ENCODE measurements at regions not wholly inside any gene's neighbourhood (a gene's known extent, or its start where the extent isn't known, plus 50 kb on each side); places are given as distances from the start of the nearest gene placed in this dataset.

- H3K4me1 ChIP-seq (ENCODE audit: control insufficient read depth, insufficient read depth, low read length), result no peaks in the 10 kb centered on the region
- H3K4me3 ChIP-seq (ENCODE audit: low read depth, low read length), result no peak overlapping the region
- H3K9me3 ChIP-seq (ENCODE audit: control insufficient read depth, insufficient read depth, low read length), result no peaks in the 10 kb centered on the region
- H3K9ac ChIP-seq (ENCODE audit: low read depth, low read length), result no peak overlapping the region
- no peaks in the 10 kb centered on the region for H3K36me3 ChIP-seq (ENCODE audit: control insufficient read depth, insufficient read depth, low read length)
- H3K27ac ChIP-seq (ENCODE audit: low read depth, low read length), result no peak overlapping the region
- no peaks in the 10 kb centered on the region for H3K27me3 ChIP-seq (ENCODE audit: control insufficient read depth, insufficient read depth, low read length)
These were observed 614.4 kb upstream of the PCDH9 start for GRCh38 chr13:67844574-67844973.

GRCh38 chr13:67841071-67841470 lies 610.9 kb upstream of the PCDH9 start:
- Histone ChIP-seq H3K36me3 (ENCODE audit: control insufficient read depth, insufficient read depth, low read length) (no peaks in the 10 kb centered on the region), H3K9ac (ENCODE audit: low read depth, low read length) (no peak overlapping the region), H3K4me3 (ENCODE audit: low read depth, low read length) (no peak overlapping the region), H3K9me3 (ENCODE audit: control insufficient read depth, insufficient read depth, low read length) (no peaks in the 10 kb centered on the region), H3K4me1 (ENCODE audit: control insufficient read depth, insufficient read depth, low read length) (no peaks in the 10 kb centered on the region), H3K27ac (ENCODE audit: low read depth, low read length) (no peak overlapping the region), H3K27me3 (ENCODE audit: control insufficient read depth, insufficient read depth, low read length) (no peaks in the 10 kb centered on the region)

- Histone ChIP-seq H3K27ac (ENCODE audit: low read depth, low read length) (no peak overlapping the region), H3K9ac (ENCODE audit: low read depth, low read length) (no peak overlapping the region), H3K36me3 (ENCODE audit: control insufficient read depth, insufficient read depth, low read length) (no peaks in the 10 kb centered on the region), H3K27me3 (ENCODE audit: control insufficient read depth, insufficient read depth, low read length) (no peaks in the 10 kb centered on the region), H3K4me1 (ENCODE audit: control insufficient read depth, insufficient read depth, low read length) (no peaks in the 10 kb centered on the region), H3K9me3 (ENCODE audit: control insufficient read depth, insufficient read depth, low read length) (no peaks in the 10 kb centered on the region), H3K4me3 (ENCODE audit: low read depth, low read length) (no peak overlapping the region)
These were observed 603.4 kb upstream of the PCDH9 start for GRCh38 chr13:67833564-67833963.

- Histone ChIP-seq H3K4me3 (ENCODE audit: low read depth, low read length) (no peak overlapping the region), H3K27me3 (ENCODE audit: control insufficient read depth, insufficient read depth, low read length) (no peaks in the 10 kb centered on the region), H3K9ac (ENCODE audit: low read depth, low read length) (no peak overlapping the region), H3K9me3 (ENCODE audit: control insufficient read depth, insufficient read depth, low read length) (no peaks in the 10 kb centered on the region), H3K36me3 (ENCODE audit: control insufficient read depth, insufficient read depth, low read length) (no peaks in the 10 kb centered on the region), H3K4me1 (ENCODE audit: control insufficient read depth, insufficient read depth, low read length) (no peaks in the 10 kb centered on the region; the same call in 1 of the 2 replicates), H3K27ac (ENCODE audit: low read depth, low read length) (no peak overlapping the region)
These were observed 599.5 kb upstream of the PCDH9 start for GRCh38 chr13:67829641-67830040.

GRCh38 chr13:67827992-67828391 lies 597.9 kb upstream of the PCDH9 start:
- H3K27me3 ChIP-seq (ENCODE audit: control insufficient read depth, insufficient read depth, low read length), result no peaks in the 10 kb centered on the region
- H3K27ac ChIP-seq (ENCODE audit: low read depth, low read length), result no peak overlapping the region
- no peaks in the 10 kb centered on the region for H3K9me3 ChIP-seq (ENCODE audit: control insufficient read depth, insufficient read depth, low read length)
- no peak overlapping the region for H3K4me3 ChIP-seq (ENCODE audit: low read depth, low read length)
- H3K9ac ChIP-seq (ENCODE audit: low read depth, low read length), result no peak overlapping the region
- H3K36me3 ChIP-seq (ENCODE audit: control insufficient read depth, insufficient read depth, low read length), result no peaks in the 10 kb centered on the region
- H3K4me1 ChIP-seq (ENCODE audit: control insufficient read depth, insufficient read depth, low read length), result no peaks in the 10 kb centered on the region; the same call in 1 of the 2 replicates

GRCh38 chr13:67821606-67822005 lies 591.5 kb upstream of the PCDH9 start:
- H3K9me3 ChIP-seq (ENCODE audit: control insufficient read depth, insufficient read depth, low read length), result no peaks in the 10 kb centered on the region
- H3K9ac ChIP-seq (ENCODE audit: low read depth, low read length), result no peak overlapping the region
- H3K4me1 ChIP-seq (ENCODE audit: control insufficient read depth, insufficient read depth, low read length), result no peaks in the 10 kb centered on the region
- no peak overlapping the region for H3K27ac ChIP-seq (ENCODE audit: low read depth, low read length)
- no peaks in the 10 kb centered on the region for H3K36me3 ChIP-seq (ENCODE audit: control insufficient read depth, insufficient read depth, low read length)
- no peak overlapping the region for H3K4me3 ChIP-seq (ENCODE audit: low read depth, low read length)
- no peaks in the 10 kb centered on the region for H3K27me3 ChIP-seq (ENCODE audit: control insufficient read depth, insufficient read depth, low read length)

GRCh38 chr13:67806796-67807195 lies 576.7 kb upstream of the PCDH9 start:
- H3K36me3 ChIP-seq (ENCODE audit: control insufficient read depth, insufficient read depth, low read length), result no peaks in the 10 kb centered on the region
- no peak overlapping the region for H3K27ac ChIP-seq (ENCODE audit: low read depth, low read length)
- no peak overlapping the region for H3K4me3 ChIP-seq (ENCODE audit: low read depth, low read length)
- H3K4me1 ChIP-seq (ENCODE audit: control insufficient read depth, insufficient read depth, low read length), result 0 out of 2 replicates have a peak, but pooled peaks cover under 1% of the 10 kb centered on the region
- H3K27me3 ChIP-seq (ENCODE audit: control insufficient read depth, insufficient read depth, low read length), result no peaks in the 10 kb centered on the region
- no peak overlapping the region for H3K9ac ChIP-seq (ENCODE audit: low read depth, low read length)
- H3K9me3 ChIP-seq (ENCODE audit: control insufficient read depth, insufficient read depth, low read length), result no peaks in the 10 kb centered on the region

- Histone ChIP-seq H3K4me3 (ENCODE audit: low read depth, low read length) (no peak overlapping the region), H3K36me3 (ENCODE audit: control insufficient read depth, insufficient read depth, low read length) (no peaks in the 10 kb centered on the region), H3K4me1 (ENCODE audit: control insufficient read depth, insufficient read depth, low read length) (0 out of 2 replicates have a peak, but pooled peaks cover 7% of the 10 kb centered on the region), H3K27ac (ENCODE audit: low read depth, low read length) (no peak overlapping the region), H3K27me3 (ENCODE audit: control insufficient read depth, insufficient read depth, low read length) (no peaks in the 10 kb centered on the region), H3K9ac (ENCODE audit: low read depth, low read length) (no peak overlapping the region), H3K9me3 (ENCODE audit: control insufficient read depth, insufficient read depth, low read length) (no peaks in the 10 kb centered on the region)
These were observed 573.0 kb upstream of the PCDH9 start for GRCh38 chr13:67803118-67803517.

GRCh38 chr13:67792151-67792676 lies 562.1 kb upstream of the PCDH9 start:
- Histone ChIP-seq H3K27ac (ENCODE audit: low read depth, low read length) (no peak overlapping the region), H3K27me3 (ENCODE audit: control insufficient read depth, insufficient read depth, low read length) (no peaks in the 10 kb centered on the region), H3K9me3 (ENCODE audit: control insufficient read depth, insufficient read depth, low read length) (no peaks in the 10 kb centered on the region), H3K4me3 (ENCODE audit: low read depth, low read length) (no peak overlapping the region), H3K4me1 (ENCODE audit: control insufficient read depth, insufficient read depth, low read length) (no peaks in the 10 kb centered on the region), H3K9ac (ENCODE audit: low read depth, low read length) (no peak overlapping the region), H3K36me3 (ENCODE audit: control insufficient read depth, insufficient read depth, low read length) (no peaks in the 10 kb centered on the region)

- Histone ChIP-seq H3K27ac (ENCODE audit: low read depth, low read length) (no peak overlapping the region), H3K27me3 (ENCODE audit: control insufficient read depth, insufficient read depth, low read length) (no peaks in the 10 kb centered on the region), H3K4me1 (ENCODE audit: control insufficient read depth, insufficient read depth, low read length) (no peaks in the 10 kb centered on the region), H3K4me3 (ENCODE audit: low read depth, low read length) (no peak overlapping the region), H3K9ac (ENCODE audit: low read depth, low read length) (no peak overlapping the region), H3K9me3 (ENCODE audit: control insufficient read depth, insufficient read depth, low read length) (no peaks in the 10 kb centered on the region), H3K36me3 (ENCODE audit: control insufficient read depth, insufficient read depth, low read length) (no peaks in the 10 kb centered on the region)
These were observed 560.9 kb upstream of the PCDH9 start for GRCh38 chr13:67791047-67791446.

- 0 out of 2 replicates have a peak, but pooled peaks cover 5% of the 10 kb centered on the region for H3K9me3 ChIP-seq (ENCODE audit: control insufficient read depth, insufficient read depth, low read length)
- no peak overlapping the region for H3K27ac ChIP-seq (ENCODE audit: low read depth, low read length)
- H3K36me3 ChIP-seq (ENCODE audit: control insufficient read depth, insufficient read depth, low read length), result no peaks in the 10 kb centered on the region
- H3K27me3 ChIP-seq (ENCODE audit: control insufficient read depth, insufficient read depth, low read length), result no peaks in the 10 kb centered on the region
- no peak overlapping the region for H3K9ac ChIP-seq (ENCODE audit: low read depth, low read length)
- H3K4me3 ChIP-seq (ENCODE audit: low read depth, low read length), result no peak overlapping the region
- H3K4me1 ChIP-seq (ENCODE audit: control insufficient read depth, insufficient read depth, low read length), result no peaks in the 10 kb centered on the region
These were observed 546.0 kb upstream of the PCDH9 start for GRCh38 chr13:67776151-67776550.

- Histone ChIP-seq H3K4me1 (ENCODE audit: control insufficient read depth, insufficient read depth, low read length) (no peaks in the 10 kb centered on the region), H3K27ac (ENCODE audit: low read depth, low read length) (no peak overlapping the region), H3K27me3 (ENCODE audit: control insufficient read depth, insufficient read depth, low read length) (no peaks in the 10 kb centered on the region), H3K36me3 (ENCODE audit: control insufficient read depth, insufficient read depth, low read length) (no peaks in the 10 kb centered on the region), H3K9me3 (ENCODE audit: control insufficient read depth, insufficient read depth, low read length) (0 out of 2 replicates have a peak, but pooled peaks cover 5% of the 10 kb centered on the region), H3K9ac (ENCODE audit: low read depth, low read length) (no peak overlapping the region), H3K4me3 (ENCODE audit: low read depth, low read length) (no peak overlapping the region)
These were observed 545.2 kb upstream of the PCDH9 start for GRCh38 chr13:67775359-67775758.

Data from HUES48 (cell line).